ENCODE measurements at regions not wholly inside any gene's neighbourhood (a gene's known extent, or its start where the extent isn't known, plus 50 kb on each side); places are given as distances from the start of the nearest gene placed in this dataset.

- no peaks in the 10 kb centered on the region for H3K9me3 ChIP-seq (ENCODE audit: control insufficient read depth, low read length)
- no peaks in the 10 kb centered on the region for H3K27me3 ChIP-seq (ENCODE audit: control insufficient read depth, insufficient read depth, low read length)
- H3K9ac ChIP-seq = no peak overlapping the region
- H3K4me2 ChIP-seq (ENCODE audit: low read length) = no peak overlapping the region
- H3K4me3 ChIP-seq (ENCODE audit: low read depth, low read length) = no peak overlapping the region
- H3K79me2 ChIP-seq = no peaks in the 10 kb centered on the region
- H3K27ac ChIP-seq = no peak overlapping the region
- no peaks in the 10 kb centered on the region for H3K4me1 ChIP-seq
- H2AFZ ChIP-seq = no peak overlapping the region
- no peak for TF ChIP-seq CTCF (IDR thresholded peaks at IDR 0.05)
- H3K36me3 ChIP-seq (ENCODE audit: control insufficient read depth, insufficient read depth, low read length) = peaks cover 2% of the 10 kb centered on the region
Measured at GRCh38 chr5:4053136-4053535, 457.5 kb downstream of the IRX1 start.

- H3K4me1 ChIP-seq = no peaks in the 10 kb centered on the region
- no peak overlapping the region for H3K9ac ChIP-seq
- H3K79me2 ChIP-seq = no peaks in the 10 kb centered on the region
- H3K27ac ChIP-seq = no peak overlapping the region
- no peak overlapping the region for H3K4me2 ChIP-seq (ENCODE audit: low read length)
- peaks cover 2% of the 10 kb centered on the region for H3K36me3 ChIP-seq (ENCODE audit: control insufficient read depth, insufficient read depth, low read length)
- no peaks in the 10 kb centered on the region for H3K27me3 ChIP-seq (ENCODE audit: control insufficient read depth, insufficient read depth, low read length)
- H2AFZ ChIP-seq = no peak overlapping the region
- H3K4me3 ChIP-seq (ENCODE audit: low read depth, low read length) = no peak overlapping the region
- no peaks in the 10 kb centered on the region for H3K9me3 ChIP-seq (ENCODE audit: control insufficient read depth, low read length)
- TF ChIP-seq CTCF (IDR thresholded peaks at IDR 0.05) = no peak
Measured at GRCh38 chr5:4054092-4054491, 458.5 kb downstream of the IRX1 start.

GRCh38 chr5:4058899-4059298, 463.3 kb downstream of the IRX1 start:
- Histone ChIP-seq H3K4me2 (ENCODE audit: low read length) (no peak overlapping the region), H3K9me3 (ENCODE audit: control insufficient read depth, low read length) (no peaks in the 10 kb centered on the region), H3K27me3 (ENCODE audit: control insufficient read depth, insufficient read depth, low read length) (no peaks in the 10 kb centered on the region), H2AFZ (no peak overlapping the region), H3K9ac (no peak overlapping the region), H3K4me1 (no peaks in the 10 kb centered on the region), H3K79me2 (no peaks in the 10 kb centered on the region), H3K36me3 (ENCODE audit: control insufficient read depth, insufficient read depth, low read length) (peaks cover 2% of the 10 kb centered on the region), H3K27ac (no peak overlapping the region), H3K4me3 (ENCODE audit: low read depth, low read length) (no peak overlapping the region)
- no peak for TF ChIP-seq CTCF (IDR thresholded peaks at IDR 0.05)

- Histone ChIP-seq H3K4me3 (ENCODE audit: low read depth, low read length) (no peak overlapping the region), H3K9ac (no peak overlapping the region), H3K4me1 (no peaks in the 10 kb centered on the region), H3K27me3 (ENCODE audit: control insufficient read depth, insufficient read depth, low read length) (no peaks in the 10 kb centered on the region), H3K27ac (no peak overlapping the region), H3K36me3 (ENCODE audit: control insufficient read depth, insufficient read depth, low read length) (no peaks in the 10 kb centered on the region), H3K79me2 (no peaks in the 10 kb centered on the region), H3K4me2 (ENCODE audit: low read length) (no peak overlapping the region), H2AFZ (no peak overlapping the region), H3K9me3 (ENCODE audit: control insufficient read depth, low read length) (no peaks in the 10 kb centered on the region)
- TF ChIP-seq CTCF (IDR thresholded peaks at IDR 0.05) = no peak
Measured at GRCh38 chr5:4065472-4066320, 470.1 kb downstream of the IRX1 start.

- H3K9ac ChIP-seq = no peak overlapping the region
- no peak overlapping the region for H3K4me2 ChIP-seq (ENCODE audit: low read length)
- H3K79me2 ChIP-seq = no peaks in the 10 kb centered on the region
- no peak overlapping the region for H2AFZ ChIP-seq
- no peak overlapping the region for H3K4me3 ChIP-seq (ENCODE audit: low read depth, low read length)
- no peaks in the 10 kb centered on the region for H3K27me3 ChIP-seq (ENCODE audit: control insufficient read depth, insufficient read depth, low read length)
- H3K4me1 ChIP-seq = no peaks in the 10 kb centered on the region
- H3K27ac ChIP-seq = no peak overlapping the region
- H3K9me3 ChIP-seq (ENCODE audit: control insufficient read depth, low read length) = no peaks in the 10 kb centered on the region
- no peak for TF ChIP-seq CTCF (IDR thresholded peaks at IDR 0.05)
- no peaks in the 10 kb centered on the region for H3K36me3 ChIP-seq (ENCODE audit: control insufficient read depth, insufficient read depth, low read length)
Measured at GRCh38 chr5:4068171-4068570, 472.5 kb downstream of the IRX1 start.
